GM18517 (cell line): ENCODE measurements at regions not wholly inside any gene's neighbourhood (a gene's known extent, or its start where the extent isn't known, plus 50 kb on each side); places are given as distances from the start of the nearest gene placed in this dataset.
"Not testable (repeated sequence)": the region's sequence is repeated elsewhere in the genome, so short reads cannot be mapped to it uniquely, and the experiment has no call there.

Experiments
- ATAC-seq: cut with Tn5 transposase; IDR thresholded peaks from one replicate; pipeline ENCODE4 v1.9.1; 2021; ENCODE audit warnings: mild to moderate bottlenecking, moderate library complexity; ENCODE audit not compliant: unreplicated experiment

DNA sequence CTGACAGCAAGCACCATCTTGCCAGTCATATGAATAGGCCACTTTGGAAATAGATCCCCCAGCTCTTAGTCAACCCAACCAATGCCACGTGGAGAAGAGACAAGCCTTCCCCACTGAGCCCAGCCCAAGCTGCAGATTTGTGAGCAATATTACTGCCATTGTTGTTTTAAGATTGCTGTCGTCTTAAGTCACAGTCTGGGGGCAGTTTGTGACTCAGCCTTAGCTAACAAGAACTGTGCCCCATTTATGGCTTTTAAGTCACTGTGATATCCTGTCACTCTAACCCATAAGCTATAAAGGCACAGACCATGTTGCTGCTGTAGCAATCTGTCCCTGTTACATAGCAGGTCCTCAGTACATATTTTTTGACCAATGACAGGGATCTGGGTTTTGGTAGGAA is 464.2 kb downstream of the MED13L start:
- ATAC-seq: no peak

GRCh38 chr12:115811929-115812328 is 465.6 kb downstream of the MED13L start:
- ATAC-seq: no peak

DNA sequence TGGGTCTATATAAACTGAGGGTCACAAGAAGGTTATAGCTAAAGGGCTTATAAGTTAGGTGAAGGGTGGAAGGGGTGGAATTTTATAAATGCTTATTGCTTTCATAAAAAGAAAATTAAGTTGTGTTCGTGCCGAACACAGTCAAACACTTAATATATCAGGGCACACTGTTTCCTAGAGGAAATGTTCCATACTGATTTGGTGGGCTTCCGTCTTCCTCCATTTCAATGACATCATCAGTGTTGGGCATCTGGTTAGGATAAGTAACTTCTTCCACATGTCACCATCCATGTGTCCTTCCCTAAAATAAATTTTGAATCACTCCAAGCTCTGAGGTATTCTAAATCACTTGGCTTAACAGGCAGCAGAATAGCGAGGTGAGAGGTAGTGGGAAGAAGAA is 466.4 kb downstream of the MED13L start:
- no peak for ATAC-seq

GRCh38 chr12:115810122-115810901 is 467.2 kb downstream of the MED13L start:
- ATAC-seq: no peak

GRCh38 chr12:115806000-115806399 is 471.5 kb downstream of the MED13L start:
- ATAC-seq: no peak

DNA sequence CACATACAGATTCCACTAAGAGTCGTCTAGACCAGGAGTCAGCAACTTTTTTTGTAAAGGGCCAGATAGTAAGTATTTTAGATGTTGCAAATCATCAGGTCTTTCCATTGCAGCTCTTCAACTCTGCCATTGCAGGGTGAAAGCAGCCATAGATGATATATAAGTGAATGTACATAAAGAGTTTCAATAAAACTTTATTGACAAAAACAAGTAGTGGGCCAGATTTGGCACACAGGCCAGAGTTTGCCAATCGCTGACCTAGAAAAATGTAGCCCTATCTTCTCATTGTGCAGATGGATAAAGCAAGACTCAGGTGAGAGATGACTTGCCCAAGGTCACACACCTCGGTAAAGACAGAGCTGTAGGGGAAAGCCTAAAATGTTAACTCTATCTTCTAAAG is 474.7 kb downstream of the MED13L start:
- no peak for ATAC-seq

GRCh38 chr12:115801871-115802270 is 475.6 kb downstream of the MED13L start:
- no peak for ATAC-seq

- ATAC-seq: no peak
Measured at GRCh38 chr12:115799610-115800009, 477.9 kb downstream of the MED13L start.

- ATAC-seq: no peak
Measured at GRCh38 chr12:115798309-115798917, 479.1 kb downstream of the MED13L start.

DNA sequence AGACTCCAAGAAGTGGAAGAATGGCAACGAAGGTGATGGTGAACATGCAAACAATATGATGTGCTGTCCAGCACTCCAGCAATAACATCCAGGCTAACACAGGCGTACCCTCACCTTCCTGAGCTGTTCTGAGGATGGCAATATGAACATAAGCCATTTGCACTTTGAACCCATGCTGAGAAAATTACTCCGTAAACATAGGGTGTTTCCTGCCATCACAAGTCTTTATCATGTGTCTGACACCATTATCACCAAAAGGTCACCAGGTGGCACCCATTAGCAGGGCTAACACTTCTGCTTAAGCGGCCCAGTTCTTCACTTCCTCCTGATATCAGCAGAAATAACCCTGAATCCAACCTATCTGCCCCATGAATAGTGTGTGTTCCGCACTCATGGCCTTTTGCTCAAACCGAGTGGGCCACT is 482.8 kb downstream of the MED13L start:
- ATAC-seq: no peak

DNA sequence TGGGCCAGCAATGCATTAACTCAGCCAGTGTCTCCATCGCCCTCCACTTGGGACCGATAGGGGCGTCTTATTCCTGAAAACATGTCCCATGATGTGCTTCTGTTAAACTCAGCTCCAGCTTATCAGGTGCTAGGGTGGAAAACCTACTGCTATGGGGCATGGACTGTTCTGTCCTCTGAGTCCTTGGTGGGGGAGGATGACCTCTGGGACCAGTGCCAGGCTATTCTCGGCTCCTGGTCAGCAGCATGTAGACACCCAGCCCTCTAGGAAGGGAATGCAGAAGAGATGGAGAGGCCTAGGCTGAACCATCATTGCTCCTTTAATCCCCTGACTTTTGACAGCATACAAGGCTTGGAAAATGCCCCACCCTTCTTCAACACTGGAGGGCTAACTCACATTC is 486.2 kb downstream of the MED13L start:
- ATAC-seq: no peak

DNA sequence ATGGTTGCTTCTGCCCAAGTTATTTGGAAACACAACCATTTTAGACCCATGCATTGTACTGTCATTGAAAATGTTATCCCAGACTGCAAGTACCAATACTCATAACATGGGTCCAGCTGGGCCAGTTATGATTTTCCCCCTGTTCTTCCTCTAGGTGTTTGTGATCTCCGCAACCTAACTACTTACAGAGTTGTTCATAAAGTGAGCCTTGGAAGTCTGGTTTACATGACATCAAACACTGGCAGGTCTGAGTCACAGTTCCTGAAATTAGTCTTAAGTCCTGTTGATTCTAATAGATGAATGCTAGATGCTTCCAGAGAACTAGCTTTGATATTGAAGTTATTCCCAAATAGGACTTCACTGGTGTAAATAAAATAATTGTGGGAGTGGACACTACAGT is 487.0 kb downstream of the MED13L start:
- no peak for ATAC-seq

DNA sequence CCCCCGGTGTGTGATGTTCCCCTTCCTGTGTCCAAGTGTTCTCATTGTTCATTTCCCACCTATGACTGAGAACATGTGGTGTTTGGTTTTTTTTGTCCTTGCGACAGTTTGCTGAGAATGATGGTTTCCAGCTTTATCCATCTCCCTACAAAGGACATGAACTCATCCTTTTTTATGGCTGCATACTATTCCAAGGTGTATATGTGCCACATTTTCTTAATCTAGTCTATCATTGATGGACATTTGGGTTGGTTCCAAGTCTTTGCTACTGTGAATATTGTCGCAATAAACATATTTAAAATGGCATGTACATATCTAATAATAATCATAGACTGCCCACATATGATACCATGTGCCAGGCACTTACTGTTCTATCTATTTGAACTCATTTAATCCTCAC is 491.0 kb downstream of the MED13L start:
- not testable (repeated sequence) for ATAC-seq

GRCh38 chr12:115785548-115785947 is 491.9 kb downstream of the MED13L start:
- ATAC-seq: no peak

- no peak for ATAC-seq
Measured at GRCh38 chr12:115776399-115776798, 501.1 kb downstream of the MED13L start.

GRCh38 chr12:115774148-115774895 is 503.2 kb downstream of the MED13L start:
- ATAC-seq: no peak

DNA sequence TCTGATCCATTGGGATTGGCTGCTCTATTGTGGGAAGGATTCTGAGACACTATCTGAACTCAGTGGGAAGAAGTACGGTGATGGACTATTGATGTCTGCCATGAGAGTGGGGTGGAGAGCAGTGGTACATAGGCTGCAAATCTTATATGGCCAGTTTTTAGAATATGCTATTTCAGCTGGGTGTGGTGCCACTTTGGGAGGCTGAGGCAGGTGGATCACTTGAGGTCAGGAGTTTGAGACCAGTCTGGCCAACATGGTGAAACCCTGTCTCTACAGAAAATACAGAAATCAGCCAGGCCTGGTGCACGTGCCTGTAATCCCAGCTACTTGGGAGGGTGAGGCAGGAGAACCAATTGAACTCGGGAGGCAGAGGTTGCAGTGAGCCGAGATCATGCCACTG is 505.9 kb downstream of the MED13L start:
- no peak for ATAC-seq

- ATAC-seq: no peak
Measured at GRCh38 chr12:115771065-115771464, 506.4 kb downstream of the MED13L start.

GRCh38 chr12:115770643-115771042 is 506.9 kb downstream of the MED13L start:
- no peak for ATAC-seq

DNA sequence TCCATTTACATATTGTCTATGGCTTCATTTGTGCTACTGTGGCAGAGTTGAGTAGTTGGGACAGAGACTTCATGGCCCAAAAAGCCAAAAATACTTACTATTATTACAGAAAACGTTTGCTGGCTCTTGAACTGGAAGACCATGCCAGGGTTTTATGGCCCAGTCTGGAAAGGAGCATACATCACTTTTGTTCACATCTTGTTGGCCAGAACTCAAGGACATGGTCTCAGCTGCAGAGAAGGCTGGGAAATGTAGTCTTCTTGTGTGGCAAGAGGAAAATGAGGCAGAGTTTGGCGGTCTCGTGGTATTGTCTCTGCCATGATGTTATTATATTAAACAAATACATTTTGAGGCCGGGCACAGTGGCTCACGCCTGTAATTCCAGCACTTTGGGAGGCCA is 509.6 kb downstream of the MED13L start:
- no peak for ATAC-seq

GRCh38 chr12:115763982-115764621 is 513.4 kb downstream of the MED13L start:
- ATAC-seq: no peak
